ENCODE measurements at regions not wholly inside any gene's neighbourhood (a gene's known extent, or its start where the extent isn't known, plus 50 kb on each side); places are given as distances from the start of the nearest gene placed in this dataset.

GRCh38 chr4:131248314-131248713 is 1900.8 kb upstream of the PCDH10 start:
- TF ChIP-seq SUZ12 (IDR thresholded peaks at IDR 0.05; ENCODE audit: extremely low read depth, insufficient read depth, insufficient read length) (no peak), ZNF274 (IDR thresholded peaks at IDR 0.05; ENCODE audit: low read depth, low read length) (no peak), YY1 (IDR thresholded peaks at IDR 0.05; ENCODE audit: insufficient read depth, insufficient read length) (no peak)
